HL-60 (cell line): ENCODE measurements at regions not wholly inside any gene's neighbourhood (a gene's known extent, or its start where the extent isn't known, plus 50 kb on each side); places are given as distances from the start of the nearest gene placed in this dataset.

ENCODE experiments used
- POLR2AphosphoS5 ChIP-seq: IDR thresholded peaks from 2 replicates; pipeline ENCODE4 v1.6.1; 2012; ENCODE audit warnings: low read depth
- SPI1 ChIP-seq: IDR thresholded peaks from 2 replicates; pipeline ENCODE4 v1.6.1; 2012; ENCODE audit warnings: low read depth, mild to moderate bottlenecking, borderline replicate concordance
- TF ChIP-seq, protein P1 (sequence below): IDR thresholded peaks from 2 replicates; pipeline ENCODE4 v1.6.1; 2012; ENCODE audit warnings: low read depth; ENCODE audit not compliant: insufficient replicate concordance
- TF ChIP-seq, protein P2 (sequence below): IDR thresholded peaks from one replicate; pipeline ENCODE4 v1.5.1; 2011; ENCODE audit warnings: low read length, control low read depth, inconsistent platforms; ENCODE audit not compliant: insufficient read depth

DNA sequence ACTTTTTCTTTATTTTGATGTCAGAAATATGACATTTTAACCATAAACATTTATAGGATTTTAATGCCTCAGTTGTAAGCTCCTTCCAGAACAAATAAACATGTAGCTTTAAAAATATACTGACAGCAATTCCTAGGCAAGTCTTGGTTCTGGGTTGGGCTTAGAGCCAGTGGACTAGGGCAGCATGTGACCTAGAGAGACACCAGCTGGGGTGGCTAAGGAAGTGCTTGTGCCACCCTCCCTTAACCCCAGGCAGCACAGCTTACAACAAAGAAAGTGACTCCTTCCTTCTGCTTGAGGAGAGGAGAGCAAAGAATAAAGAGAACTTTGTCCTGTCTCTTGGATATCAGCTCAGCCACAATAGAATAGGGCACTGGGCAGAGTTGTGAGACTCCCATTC is 61.6 kb upstream of the KTN1 start:
- TF ChIP-seq, protein P1, sequence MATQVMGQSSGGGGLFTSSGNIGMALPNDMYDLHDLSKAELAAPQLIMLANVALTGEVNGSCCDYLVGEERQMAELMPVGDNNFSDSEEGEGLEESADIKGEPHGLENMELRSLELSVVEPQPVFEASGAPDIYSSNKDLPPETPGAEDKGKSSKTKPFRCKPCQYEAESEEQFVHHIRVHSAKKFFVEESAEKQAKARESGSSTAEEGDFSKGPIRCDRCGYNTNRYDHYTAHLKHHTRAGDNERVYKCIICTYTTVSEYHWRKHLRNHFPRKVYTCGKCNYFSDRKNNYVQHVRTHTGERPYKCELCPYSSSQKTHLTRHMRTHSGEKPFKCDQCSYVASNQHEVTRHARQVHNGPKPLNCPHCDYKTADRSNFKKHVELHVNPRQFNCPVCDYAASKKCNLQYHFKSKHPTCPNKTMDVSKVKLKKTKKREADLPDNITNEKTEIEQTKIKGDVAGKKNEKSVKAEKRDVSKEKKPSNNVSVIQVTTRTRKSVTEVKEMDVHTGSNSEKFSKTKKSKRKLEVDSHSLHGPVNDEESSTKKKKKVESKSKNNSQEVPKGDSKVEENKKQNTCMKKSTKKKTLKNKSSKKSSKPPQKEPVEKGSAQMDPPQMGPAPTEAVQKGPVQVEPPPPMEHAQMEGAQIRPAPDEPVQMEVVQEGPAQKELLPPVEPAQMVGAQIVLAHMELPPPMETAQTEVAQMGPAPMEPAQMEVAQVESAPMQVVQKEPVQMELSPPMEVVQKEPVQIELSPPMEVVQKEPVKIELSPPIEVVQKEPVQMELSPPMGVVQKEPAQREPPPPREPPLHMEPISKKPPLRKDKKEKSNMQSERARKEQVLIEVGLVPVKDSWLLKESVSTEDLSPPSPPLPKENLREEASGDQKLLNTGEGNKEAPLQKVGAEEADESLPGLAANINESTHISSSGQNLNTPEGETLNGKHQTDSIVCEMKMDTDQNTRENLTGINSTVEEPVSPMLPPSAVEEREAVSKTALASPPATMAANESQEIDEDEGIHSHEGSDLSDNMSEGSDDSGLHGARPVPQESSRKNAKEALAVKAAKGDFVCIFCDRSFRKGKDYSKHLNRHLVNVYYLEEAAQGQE: no peak
- TF ChIP-seq POLR2AphosphoS5 (no peak), SPI1 (peak; percentile 52; the same call in 1 of the 2 replicates)
- TF ChIP-seq, protein P2, sequence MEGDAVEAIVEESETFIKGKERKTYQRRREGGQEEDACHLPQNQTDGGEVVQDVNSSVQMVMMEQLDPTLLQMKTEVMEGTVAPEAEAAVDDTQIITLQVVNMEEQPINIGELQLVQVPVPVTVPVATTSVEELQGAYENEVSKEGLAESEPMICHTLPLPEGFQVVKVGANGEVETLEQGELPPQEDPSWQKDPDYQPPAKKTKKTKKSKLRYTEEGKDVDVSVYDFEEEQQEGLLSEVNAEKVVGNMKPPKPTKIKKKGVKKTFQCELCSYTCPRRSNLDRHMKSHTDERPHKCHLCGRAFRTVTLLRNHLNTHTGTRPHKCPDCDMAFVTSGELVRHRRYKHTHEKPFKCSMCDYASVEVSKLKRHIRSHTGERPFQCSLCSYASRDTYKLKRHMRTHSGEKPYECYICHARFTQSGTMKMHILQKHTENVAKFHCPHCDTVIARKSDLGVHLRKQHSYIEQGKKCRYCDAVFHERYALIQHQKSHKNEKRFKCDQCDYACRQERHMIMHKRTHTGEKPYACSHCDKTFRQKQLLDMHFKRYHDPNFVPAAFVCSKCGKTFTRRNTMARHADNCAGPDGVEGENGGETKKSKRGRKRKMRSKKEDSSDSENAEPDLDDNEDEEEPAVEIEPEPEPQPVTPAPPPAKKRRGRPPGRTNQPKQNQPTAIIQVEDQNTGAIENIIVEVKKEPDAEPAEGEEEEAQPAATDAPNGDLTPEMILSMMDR: no peak
